Panc1 (cell line): ENCODE measurements at regions not wholly inside any gene's neighbourhood (a gene's known extent, or its start where the extent isn't known, plus 50 kb on each side); places are given as distances from the start of the nearest gene placed in this dataset.

Source experiments
- ATAC-seq: fragments of 200-7000 bp; cut with Tn5 transposase; 2 replicates; pipeline ENCODE4 v1.9.1; 2020; ENCODE audit warnings: mild to moderate bottlenecking, moderate library complexity
- BruUV-seq: library from RNA; stranded (reverse); fragments of 400-500 nt; replicated peaks from 2 replicates; lab custom pipeline; 2021; lab: Mats Ljungman, UMichigan
- CTCF ChIA-PET: fragments of 300-600 bp; sonication (Branson Sonifier 250); formaldehyde crosslinking; loops from one replicate; lab custom pipeline; 2022; ENCODE audit warnings: antibody characterized with exemption; lab: Charles Lee
- POLR2A ChIA-PET: fragments of 300-600 bp; sonication (Branson Sonifier 250); formaldehyde crosslinking; loops from one replicate; lab custom pipeline; 2022; ENCODE audit warnings: antibody characterized with exemption; lab: Charles Lee
- DNase-seq: peaks from one replicate; pipeline ENCODE4 v3.0.0-alpha.2; 2010; ENCODE audit warnings: low read depth, low spot score
- H3K27ac ChIP-seq: 2 replicates; pipeline ENCODE4 v1.5.1; 2011; ENCODE audit warnings: mild to moderate bottlenecking, low read length, inconsistent platforms
- H3K27me3 ChIP-seq: fragments of 200-500 bp; sonication (Bioruptor generic); 2 replicates; pipeline ENCODE4 v1.6.0; 2014; ENCODE audit warnings: low read length, inconsistent platforms; ENCODE audit not compliant: control insufficient read depth, insufficient read depth
- H3K36me3 ChIP-seq: fragments of 200-500 bp; sonication (Bioruptor generic); 2 replicates; pipeline ENCODE4 v1.5.1; 2014; ENCODE audit warnings: inconsistent platforms, mild to moderate bottlenecking, low read length, moderate library complexity; ENCODE audit not compliant: control insufficient read depth, insufficient read depth
- H3K4me1 ChIP-seq: 2 replicates; pipeline ENCODE4 v1.5.1; 2011; ENCODE audit warnings: inconsistent platforms, mild to moderate bottlenecking, low read length, moderate library complexity; ENCODE audit not compliant: control insufficient read depth, insufficient read depth
- H3K4me3 ChIP-seq, 2 experiments: 2 replicates each; pipeline ENCODE4 v1.5.1; 2011 to 2012; ENCODE audit warnings: low read depth in 2 of 2, low read length in 2 of 2, mild to moderate bottlenecking in 2 of 2, inconsistent platforms in 1 of 2, moderate library complexity in 1 of 2
- H3K9me3 ChIP-seq: fragments of 200-500 bp; sonication (Bioruptor generic); 2 replicates; pipeline ENCODE4 v1.5.1; 2014; ENCODE audit warnings: low read depth, mild to moderate bottlenecking, inconsistent platforms, low read length, moderate library complexity; ENCODE audit not compliant: control insufficient read depth, insufficient read depth
- CTCF ChIP-seq: fragments of 450-650 bp; IDR thresholded peaks from 2 replicates; pipeline ENCODE4 v1.5.1; 2017; ENCODE audit warnings: mild to moderate bottlenecking
- POLR2AphosphoS5 ChIP-seq: IDR thresholded peaks from 2 replicates; pipeline ENCODE4 v1.6.1; 2012; ENCODE audit warnings: mild to moderate bottlenecking, low read depth, low read length, moderate library complexity
- SIN3A ChIP-seq: IDR thresholded peaks from 2 replicates; pipeline ENCODE4 v1.6.1; 2012; ENCODE audit warnings: low read depth, mild to moderate bottlenecking, low read length, moderate library complexity, borderline replicate concordance; ENCODE audit not compliant: insufficient read depth
- TCF7L2 ChIP-seq: IDR thresholded peaks from 2 replicates; pipeline ENCODE4 v1.6.1; 2011; ENCODE audit warnings: mild to moderate bottlenecking, low read depth, low read length, inconsistent platforms
- in situ Hi-C: cut with HindIII; loops from 2 replicates; pipeline ENCODE4 v1.10.0; 2016; ENCODE audit warnings: low sequenced_read_pairs, low pct_unique_long_range_greater_than_20kb
- intact Hi-C: fragments of 100-400 bp; cut with micrococcal nuclease; formaldehyde crosslinking; loops from one replicate; pipeline ENCODE4 v1.10.0; 2022; ENCODE audit not compliant: unreplicated experiment
- TF ChIP-seq, protein P1 (sequence below), 2 experiments: IDR thresholded peaks; 2 replicates each; pipeline ENCODE4 v1.6.1; 2011 to 2012; ENCODE audit warnings: low read depth in 2 of 2, control low read depth in 1 of 2, low read length in 1 of 2, mild to moderate bottlenecking in 1 of 2, moderate library complexity in 1 of 2; ENCODE audit not compliant: insufficient read depth in 1 of 2

GRCh38 chr18:23334569-23334968, 118.5 kb upstream of the RIOK3 start:
- Histone ChIP-seq H3K4me3 (no peak overlapping the region), H3K36me3 (no peaks in the 10 kb centered on the region; the same call in 1 of the 2 replicates), H3K4me1 (no peaks in the 10 kb centered on the region), H3K27ac (no peak overlapping the region), H3K27me3 (no peaks in the 10 kb centered on the region), H3K9me3 (no peaks in the 10 kb centered on the region)
- ChIA-PET POLR2A (no interaction called here), CTCF (no interaction called here)
- in situ Hi-C loops = no loop called here
- TF ChIP-seq TCF7L2 = no peak
- no peak for TF ChIP-seq SIN3A
- TF ChIP-seq CTCF = no peak
- TF ChIP-seq, protein P1, sequence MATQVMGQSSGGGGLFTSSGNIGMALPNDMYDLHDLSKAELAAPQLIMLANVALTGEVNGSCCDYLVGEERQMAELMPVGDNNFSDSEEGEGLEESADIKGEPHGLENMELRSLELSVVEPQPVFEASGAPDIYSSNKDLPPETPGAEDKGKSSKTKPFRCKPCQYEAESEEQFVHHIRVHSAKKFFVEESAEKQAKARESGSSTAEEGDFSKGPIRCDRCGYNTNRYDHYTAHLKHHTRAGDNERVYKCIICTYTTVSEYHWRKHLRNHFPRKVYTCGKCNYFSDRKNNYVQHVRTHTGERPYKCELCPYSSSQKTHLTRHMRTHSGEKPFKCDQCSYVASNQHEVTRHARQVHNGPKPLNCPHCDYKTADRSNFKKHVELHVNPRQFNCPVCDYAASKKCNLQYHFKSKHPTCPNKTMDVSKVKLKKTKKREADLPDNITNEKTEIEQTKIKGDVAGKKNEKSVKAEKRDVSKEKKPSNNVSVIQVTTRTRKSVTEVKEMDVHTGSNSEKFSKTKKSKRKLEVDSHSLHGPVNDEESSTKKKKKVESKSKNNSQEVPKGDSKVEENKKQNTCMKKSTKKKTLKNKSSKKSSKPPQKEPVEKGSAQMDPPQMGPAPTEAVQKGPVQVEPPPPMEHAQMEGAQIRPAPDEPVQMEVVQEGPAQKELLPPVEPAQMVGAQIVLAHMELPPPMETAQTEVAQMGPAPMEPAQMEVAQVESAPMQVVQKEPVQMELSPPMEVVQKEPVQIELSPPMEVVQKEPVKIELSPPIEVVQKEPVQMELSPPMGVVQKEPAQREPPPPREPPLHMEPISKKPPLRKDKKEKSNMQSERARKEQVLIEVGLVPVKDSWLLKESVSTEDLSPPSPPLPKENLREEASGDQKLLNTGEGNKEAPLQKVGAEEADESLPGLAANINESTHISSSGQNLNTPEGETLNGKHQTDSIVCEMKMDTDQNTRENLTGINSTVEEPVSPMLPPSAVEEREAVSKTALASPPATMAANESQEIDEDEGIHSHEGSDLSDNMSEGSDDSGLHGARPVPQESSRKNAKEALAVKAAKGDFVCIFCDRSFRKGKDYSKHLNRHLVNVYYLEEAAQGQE (IDR thresholded peaks at IDR 0.05; ENCODE audit: insufficient read depth in 1 of 2, low read depth in 2 of 2, low read length in 1 of 2) = no peak
- no peak for TF ChIP-seq POLR2AphosphoS5
- ATAC-seq (no peak), DNase-seq (no peak)
- intact Hi-C loops = no loop called here
- no TSS peak for BruUV-seq

DNA sequence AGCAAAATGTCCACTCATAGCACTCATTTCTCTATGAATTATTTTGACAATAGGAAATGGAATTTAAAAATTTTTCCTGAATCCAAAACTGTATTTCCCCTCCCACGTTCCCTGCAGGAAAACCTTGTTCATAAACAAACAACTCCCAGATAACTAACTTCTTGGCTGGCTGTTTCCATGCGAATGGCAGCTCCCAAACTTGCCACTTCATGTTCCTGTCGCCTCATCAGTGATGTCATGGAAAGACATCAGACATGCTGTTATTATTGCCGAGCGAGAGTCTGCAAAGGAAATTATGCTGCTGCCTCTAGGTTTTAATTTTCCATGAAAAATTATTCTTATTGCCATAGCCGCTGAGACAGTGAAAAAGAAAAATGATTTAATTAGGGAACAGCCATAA, 117.0 kb upstream of the RIOK3 start:
- H3K27ac ChIP-seq = no peak overlapping the region
- POLR2A ChIA-PET = no interaction called here
- H3K9me3 ChIP-seq = no peaks in the 10 kb centered on the region
- H3K27me3 ChIP-seq = no peaks in the 10 kb centered on the region
- no peak for DNase-seq
- H3K36me3 ChIP-seq = no peaks in the 10 kb centered on the region; the same call in 1 of the 2 replicates
- TF ChIP-seq TCF7L2 (no peak), CTCF (no peak), SIN3A (no peak), POLR2AphosphoS5 (no peak)
- TF ChIP-seq, protein P1 (IDR thresholded peaks at IDR 0.05; ENCODE audit: insufficient read depth in 1 of 2, low read depth in 2 of 2, low read length in 1 of 2) = no peak
- intact Hi-C loops = no loop called here
- CTCF ChIA-PET = no interaction called here
- H3K4me1 ChIP-seq = no peaks in the 10 kb centered on the region
- no TSS peak for BruUV-seq
- no peak overlapping the region for H3K4me3 ChIP-seq
- in situ Hi-C loops = no loop called here
- no peak for ATAC-seq
